Astrocyte (in vitro differentiated cells and primary cell): ENCODE measurements at regions not wholly inside any gene's neighbourhood (a gene's known extent, or its start where the extent isn't known, plus 50 kb on each side); places are given as distances from the start of the nearest gene placed in this dataset.

Source experiments
- EZH2 ChIP-seq: IDR thresholded peaks from 2 replicates; pipeline ENCODE4 v1.6.1; 2012; ENCODE audit warnings: mild to moderate bottlenecking, low read length, inconsistent platforms; ENCODE audit not compliant: insufficient read depth
- TF ChIP-seq, protein P1 (sequence below): IDR thresholded peaks from 2 replicates; pipeline ENCODE4 v1.5.1; 2011; ENCODE audit warnings: low read depth, mild to moderate bottlenecking, inconsistent platforms, low read length, moderate library complexity; ENCODE audit not compliant: insufficient read depth

DNA sequence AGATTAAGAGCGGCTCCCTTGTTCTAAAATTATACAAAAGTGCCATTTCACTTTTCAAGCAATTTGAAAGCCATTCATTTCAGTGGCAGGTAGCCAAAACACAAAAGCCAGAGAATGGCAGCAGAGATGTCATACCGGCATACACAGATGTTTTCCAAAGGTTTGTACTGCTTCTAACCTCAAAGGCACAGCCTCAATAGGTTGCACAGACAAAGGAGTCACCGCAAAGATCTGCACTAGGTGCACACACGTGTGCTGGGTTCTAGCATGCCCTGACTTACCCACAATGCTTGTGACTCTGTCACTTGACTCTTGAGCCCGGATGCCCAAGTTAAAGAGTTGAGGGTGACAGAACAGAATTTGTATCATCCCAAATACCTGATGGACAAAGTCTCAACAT is 448.9 kb upstream of the ADGRL2 start:
- TF ChIP-seq, protein P1, sequence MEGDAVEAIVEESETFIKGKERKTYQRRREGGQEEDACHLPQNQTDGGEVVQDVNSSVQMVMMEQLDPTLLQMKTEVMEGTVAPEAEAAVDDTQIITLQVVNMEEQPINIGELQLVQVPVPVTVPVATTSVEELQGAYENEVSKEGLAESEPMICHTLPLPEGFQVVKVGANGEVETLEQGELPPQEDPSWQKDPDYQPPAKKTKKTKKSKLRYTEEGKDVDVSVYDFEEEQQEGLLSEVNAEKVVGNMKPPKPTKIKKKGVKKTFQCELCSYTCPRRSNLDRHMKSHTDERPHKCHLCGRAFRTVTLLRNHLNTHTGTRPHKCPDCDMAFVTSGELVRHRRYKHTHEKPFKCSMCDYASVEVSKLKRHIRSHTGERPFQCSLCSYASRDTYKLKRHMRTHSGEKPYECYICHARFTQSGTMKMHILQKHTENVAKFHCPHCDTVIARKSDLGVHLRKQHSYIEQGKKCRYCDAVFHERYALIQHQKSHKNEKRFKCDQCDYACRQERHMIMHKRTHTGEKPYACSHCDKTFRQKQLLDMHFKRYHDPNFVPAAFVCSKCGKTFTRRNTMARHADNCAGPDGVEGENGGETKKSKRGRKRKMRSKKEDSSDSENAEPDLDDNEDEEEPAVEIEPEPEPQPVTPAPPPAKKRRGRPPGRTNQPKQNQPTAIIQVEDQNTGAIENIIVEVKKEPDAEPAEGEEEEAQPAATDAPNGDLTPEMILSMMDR: no peak
- TF ChIP-seq EZH2: no peak
